A172 (cell line): ENCODE measurements at regions not wholly inside any gene's neighbourhood (a gene's known extent, or its start where the extent isn't known, plus 50 kb on each side); places are given as distances from the start of the nearest gene placed in this dataset.

Experiments used
- DNase-seq: peaks from one replicate; pipeline ENCODE4 v3.0.0-alpha.2; 2015; ENCODE audit warnings: low spot score

DNA sequence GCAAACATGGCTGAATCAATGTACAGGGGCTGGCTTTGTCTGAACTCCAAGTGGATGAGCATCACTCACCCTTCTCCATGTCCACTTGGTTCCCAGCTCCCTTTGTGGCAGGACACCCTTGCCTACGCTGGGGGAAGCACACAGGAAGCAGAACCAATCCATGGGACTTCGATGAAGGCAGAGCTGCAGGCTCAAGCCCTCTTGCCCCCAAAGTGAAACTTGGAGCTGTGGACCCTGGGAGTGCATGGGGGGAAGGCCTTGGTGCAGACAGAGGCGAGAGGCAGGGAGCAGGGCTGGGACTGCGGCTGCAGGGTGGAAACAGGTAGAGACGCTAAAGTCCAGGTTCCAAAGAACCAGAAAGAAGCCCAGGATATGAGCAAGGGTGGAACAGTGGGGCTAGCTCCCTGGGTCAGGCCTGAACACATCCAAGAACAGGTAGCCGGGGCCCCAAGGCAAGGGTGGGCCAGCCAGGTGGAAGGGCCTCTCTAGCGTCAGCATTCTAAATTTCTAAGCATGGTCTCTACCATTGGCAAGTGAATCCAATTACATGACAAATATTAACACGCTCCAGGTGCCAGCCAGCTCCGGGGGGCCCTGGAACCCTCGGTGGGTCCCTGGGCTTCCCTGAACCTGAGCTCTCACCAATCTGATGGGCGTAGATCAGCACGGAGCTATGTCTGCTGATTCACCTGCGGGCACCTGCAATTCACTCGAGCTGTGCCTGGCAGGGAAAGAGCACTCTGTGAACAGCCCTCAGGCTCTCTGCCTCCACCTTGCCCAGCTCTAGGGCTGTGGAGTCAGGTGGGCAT lies 532.8 kb downstream of the BRD1 start:
- DNase-seq: no peak

DNA sequence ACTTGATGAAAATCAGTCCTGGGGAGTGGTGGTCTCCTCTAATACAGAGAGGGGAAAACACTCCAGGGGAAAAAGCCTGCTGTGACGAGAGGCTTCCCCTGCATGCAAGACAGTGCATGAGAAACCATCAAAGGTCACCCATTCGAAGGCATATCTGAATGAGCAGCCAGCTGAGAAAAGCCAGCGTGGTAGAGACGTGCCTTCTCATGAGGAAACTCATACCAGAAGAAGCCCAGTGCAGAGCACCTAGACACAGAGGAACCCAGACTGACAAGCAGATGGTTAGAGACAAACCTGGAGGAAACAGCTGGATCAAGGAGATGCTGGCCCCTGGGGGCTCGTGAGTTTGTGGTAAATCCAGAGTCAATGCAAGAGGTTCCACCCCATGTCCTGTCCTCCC lies 534.8 kb downstream of the BRD1 start:
- DNase-seq: no peak

DNA sequence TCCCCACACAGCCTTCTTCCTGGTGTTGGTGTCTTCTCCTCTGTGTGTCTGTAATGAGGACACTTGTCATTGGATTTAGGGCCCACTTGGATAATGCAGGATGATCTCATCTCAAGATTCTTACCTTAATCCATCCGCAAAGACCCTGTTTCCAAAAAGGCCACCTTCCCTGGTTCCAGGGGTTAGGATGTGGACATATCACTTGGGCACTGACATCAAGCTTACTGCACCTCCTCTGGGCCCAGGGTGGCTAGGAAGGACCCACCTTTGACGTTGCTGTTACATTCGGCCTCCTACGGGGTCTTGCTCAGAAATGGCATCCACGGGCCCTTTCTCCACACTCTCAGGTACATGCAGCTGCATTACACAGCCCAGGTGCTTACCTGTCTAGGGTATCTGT lies 535.9 kb downstream of the BRD1 start:
- DNase-seq: no peak

DNA sequence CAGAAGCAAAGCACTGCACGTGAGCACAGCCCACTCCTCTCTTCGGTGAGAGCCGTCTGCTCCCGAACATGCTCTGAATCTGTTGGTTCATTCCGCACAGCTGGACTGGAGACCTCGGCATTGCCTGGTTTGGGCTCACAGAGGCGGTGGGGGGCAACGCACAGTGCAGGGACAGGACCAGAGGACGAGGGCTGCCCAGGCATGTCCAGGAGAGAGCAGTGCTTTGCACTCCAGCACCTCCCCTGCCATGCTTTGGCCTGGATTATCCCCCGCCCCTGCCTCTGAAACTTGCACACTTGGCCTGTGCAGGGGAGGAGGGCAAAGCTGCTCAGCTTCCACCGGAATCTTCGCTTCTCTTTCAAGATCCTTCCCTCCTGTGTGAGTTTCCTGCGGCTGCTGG lies 536.5 kb downstream of the BRD1 start:
- no peak for DNase-seq

DNA sequence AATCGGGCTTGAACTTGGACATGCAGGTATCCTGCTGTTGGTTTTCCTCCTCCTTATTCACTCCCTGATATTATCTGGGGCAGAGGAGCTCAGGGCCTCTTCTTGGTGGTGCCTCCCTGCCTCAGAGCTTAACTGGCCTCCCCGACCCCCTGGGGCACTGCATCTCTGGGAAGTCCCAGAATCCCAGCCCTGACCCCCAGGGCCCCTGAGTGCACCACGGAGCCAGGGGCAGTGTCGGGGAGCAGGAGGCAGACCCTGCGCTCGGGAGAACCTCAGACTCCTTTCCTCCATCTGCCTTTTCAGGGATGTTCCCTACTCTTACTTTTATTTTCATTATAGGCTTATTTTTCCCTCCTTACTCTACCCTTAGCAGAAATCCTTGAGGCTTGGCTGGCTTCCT lies 537.0 kb downstream of the BRD1 start:
- no peak for DNase-seq

DNA sequence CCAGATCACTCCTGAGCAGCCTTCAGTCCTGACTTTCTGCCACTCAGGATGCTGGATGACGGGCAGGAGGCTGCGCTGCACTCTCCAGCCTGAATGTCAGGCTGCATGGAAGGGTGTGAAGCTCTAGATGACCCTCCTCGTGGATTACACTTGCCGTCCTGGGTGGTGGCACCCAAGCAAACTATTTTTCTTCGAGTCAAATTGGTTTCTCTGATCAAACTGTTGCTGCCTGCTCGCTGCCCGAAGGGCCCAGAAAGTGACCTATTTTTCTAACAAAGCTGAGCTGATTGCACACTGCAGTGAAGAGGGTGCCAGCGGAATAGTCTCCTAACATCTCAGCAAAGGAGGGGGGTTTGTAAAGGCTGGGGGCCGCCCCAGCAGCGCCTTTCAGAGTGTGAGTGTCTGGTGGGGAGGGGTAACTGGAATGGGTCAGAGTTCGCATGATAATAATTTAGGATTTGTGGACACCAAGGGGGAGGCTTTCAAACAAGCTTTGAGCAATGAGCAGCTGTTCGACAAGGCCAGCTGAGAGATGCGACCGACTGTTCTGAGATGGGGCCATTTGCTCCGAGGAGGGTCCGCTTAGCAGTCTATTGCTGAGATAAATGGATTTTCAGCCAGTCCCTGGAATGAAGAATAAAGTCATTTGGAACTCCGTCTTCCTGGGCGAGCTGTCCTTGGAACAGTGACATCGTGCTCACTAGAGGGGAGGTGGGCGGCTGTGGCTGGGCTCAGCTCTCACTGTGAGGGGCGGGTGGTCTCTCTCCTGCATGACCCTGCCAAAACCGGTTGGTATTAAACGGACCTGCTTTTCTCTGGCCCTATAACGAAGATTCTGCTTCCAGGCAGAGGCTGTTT lies 537.6 kb downstream of the BRD1 start:
- no peak for DNase-seq

DNA sequence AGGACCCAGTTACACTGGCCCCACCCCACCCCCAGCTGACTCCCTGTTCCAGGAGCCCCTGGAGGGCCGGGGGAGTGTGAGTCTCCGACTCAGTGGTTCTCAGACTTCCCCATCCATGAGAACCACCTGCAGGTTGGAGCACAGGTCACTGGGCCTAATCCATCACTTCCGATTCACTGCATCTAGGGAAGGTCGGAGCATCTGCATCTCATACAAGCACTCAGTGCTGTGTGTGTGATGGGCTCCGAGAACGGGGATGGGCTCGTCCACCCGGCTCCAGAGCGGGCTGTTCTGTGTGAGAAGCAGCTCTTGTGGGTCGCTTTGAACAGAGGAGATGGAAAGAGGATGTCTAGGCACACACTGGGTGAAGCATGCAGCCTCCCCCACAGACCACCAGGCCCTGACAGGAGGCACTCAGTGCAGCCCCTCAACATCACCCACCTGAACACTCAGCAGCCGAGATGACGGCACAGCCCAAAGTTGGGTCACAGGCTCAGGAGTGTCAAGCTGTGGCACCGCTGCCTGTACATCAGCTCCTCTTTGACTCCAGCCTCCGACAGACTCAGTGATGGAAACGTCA lies 541.4 kb downstream of the BRD1 start:
- no peak for DNase-seq

DNA sequence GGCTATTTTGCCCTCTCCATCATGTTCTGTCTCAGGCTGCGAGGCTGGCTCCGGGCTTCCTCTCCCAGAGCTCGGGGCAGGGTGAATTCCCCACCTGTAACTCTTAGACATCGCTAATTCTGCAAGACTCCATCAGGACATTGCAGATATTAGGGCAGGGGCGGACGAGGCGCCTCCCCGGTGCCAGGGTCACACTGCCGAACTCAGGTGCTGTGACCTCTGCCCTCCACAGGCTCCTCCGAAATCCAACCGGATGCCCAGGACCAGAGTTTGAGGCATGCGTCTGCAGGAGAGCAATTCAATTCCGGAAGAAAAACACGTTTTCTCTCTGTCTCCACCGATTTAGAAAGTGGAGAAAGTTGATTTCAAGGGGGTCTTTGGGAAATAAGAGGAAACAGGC lies 542.7 kb downstream of the BRD1 start:
- DNase-seq: no peak

DNA sequence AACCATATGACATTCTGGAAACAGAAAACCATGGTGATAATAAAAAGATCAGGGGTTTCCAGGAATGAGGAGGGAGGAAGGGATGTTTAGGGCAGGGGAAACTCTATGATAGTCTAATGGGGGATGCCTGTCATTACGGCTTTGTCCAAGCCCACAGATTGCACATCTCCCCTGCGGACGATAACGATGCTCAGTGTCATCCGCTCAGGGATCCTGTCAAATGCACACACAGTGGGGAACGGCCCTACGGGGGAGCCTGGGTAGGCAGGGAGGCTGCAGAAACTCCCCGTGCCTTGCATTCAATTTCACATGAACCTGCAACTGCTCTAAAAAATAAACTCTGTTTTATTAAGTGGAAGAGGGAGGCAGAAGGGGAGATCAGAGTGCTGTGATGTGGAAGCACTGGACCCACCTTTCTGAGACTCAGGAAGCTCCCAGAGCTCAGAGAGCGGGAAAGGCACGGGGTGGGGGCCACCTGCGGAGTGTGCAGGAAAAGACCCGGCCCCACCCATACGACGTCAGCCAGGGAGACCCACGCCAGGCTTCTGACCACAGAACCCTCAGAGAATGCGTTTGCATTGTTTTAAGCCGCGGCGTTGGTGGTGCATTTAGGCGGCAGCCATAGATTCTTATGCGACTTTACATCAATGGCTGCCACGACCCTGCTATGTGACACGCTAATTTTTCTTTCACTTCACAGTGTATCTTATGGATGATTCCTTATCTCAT lies 543.5 kb downstream of the BRD1 start:
- no peak for DNase-seq

DNA sequence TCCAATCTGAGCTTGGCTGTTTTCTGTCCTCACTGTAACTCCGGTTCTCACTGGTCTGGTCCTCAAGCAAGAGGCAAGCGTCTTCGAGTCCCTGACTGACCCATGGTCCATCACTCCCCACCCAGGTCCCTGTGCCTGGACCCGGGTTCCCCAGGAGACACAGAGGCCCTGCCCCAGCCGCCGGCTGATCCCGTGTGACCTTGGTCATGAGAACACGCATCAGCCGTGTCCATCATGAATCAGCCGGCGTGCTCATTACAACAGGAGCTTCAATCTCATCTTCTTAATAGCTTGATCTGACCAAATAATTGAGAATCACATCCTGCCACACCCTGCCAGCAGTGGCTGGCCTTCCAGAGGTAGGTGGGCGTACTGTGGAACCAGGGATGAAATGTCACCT lies 545.1 kb downstream of the BRD1 start:
- no peak for DNase-seq

DNA sequence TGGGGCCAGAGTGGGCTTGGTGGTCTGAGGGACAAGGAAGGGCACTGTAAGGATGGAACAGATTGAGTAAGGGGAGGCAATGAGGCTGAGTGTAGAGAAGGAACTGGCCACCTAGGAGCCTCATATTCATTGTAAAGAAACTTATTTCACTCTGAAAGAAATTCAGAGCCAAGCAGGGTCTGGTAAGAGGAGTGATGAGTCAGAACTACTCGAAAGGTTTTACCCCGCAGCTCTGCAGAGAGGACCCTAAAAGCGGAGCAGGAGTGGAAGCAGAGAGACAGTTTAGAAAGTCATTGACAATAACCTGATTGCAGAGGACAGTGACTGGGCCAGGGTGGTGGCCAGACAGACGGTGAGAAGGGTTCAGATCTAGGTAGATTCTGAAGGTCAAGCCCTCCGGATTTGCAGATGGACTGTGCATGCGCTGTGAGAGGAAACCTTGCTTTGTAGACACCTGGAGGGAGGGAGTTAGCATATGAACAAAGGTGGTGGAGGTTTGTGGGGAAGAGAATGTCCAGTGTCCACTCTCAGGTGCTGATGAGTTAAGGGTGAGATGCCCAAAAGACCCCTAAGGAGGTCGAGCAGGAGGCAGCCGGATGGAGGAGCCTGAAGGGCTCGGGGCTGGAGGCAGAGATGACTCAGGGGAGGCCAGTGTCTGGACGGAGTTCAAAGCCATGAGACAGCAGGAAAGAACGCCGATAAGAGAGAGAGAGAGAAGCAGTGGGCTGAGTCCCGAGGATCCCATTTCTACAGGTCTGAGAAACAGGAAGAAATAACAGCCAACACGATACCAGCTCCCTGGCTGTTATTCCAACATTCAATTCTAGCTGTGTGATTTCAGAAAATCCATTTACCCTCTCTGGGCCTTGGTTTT lies 546.0 kb downstream of the BRD1 start:
- DNase-seq: peak; percentile 68

DNA sequence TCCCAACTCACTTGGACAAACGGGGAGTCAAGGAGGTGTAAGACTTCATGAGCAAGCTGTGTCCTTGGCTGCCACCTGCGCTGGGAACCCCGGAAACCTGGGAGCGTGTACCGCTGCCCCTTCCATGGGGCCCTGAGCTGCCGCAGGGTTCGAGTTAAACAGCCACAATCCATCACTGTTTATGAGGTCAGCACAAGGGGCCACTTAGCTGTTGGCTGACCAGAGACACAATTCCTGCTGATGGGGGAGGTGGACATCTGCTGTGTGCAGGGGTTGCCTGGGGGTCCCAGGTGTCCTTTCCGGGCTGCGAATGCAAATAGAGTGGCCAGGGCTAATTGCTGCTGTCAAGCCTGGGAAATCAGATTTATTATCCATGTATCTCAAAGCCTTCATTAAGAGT lies 549.3 kb downstream of the BRD1 start:
- DNase-seq: no peak

DNA sequence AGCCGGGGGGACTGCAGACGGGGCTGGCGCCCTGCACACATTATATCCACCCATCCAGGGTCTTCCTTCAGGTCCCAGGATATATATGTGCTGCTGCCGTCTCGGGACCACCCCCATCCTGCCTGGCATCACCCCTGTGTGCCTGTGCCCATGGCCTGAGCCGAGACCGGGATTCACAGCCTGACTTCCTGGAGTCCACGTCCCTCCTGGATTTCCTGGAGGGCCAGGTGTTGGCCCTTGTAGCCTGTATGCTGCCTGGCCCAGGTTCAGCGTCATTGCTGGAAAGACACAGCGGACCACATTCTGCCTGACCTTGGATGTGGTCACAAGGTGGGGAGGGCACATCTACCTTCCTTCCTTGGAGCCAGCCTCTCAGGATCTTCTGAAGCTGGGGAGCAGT lies 551.1 kb downstream of the BRD1 start:
- no peak for DNase-seq

DNA sequence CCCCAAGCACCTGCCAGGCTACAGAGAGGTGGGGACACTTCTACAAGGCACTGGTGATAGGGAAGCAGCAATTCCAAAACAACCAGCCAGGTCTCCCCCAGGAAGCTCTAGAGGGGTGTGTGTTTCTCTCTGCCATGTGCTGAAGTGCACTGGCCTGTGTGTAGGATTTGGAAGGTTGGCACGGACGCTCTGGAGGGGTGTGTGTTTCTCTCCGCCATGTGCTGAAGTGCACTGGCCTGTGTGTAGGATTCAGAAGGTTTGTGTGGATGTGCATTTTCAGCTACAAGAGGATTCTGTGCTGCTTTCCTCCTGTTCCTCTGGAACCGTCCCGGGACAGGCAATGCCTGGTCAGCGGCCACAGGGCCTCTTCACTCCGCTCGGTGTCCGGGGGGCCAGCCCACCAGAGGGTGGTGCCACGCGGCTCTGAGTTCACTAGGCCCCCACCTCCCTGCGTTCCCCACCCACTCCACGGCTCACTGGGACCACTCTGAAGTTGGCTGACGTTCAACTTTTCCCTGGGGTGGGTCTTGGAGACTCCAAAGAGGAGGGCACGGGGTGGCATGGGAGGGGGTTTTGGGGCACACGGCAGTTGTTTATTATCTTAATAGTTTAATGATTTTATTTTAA lies 552.8 kb downstream of the BRD1 start:
- no peak for DNase-seq

DNA sequence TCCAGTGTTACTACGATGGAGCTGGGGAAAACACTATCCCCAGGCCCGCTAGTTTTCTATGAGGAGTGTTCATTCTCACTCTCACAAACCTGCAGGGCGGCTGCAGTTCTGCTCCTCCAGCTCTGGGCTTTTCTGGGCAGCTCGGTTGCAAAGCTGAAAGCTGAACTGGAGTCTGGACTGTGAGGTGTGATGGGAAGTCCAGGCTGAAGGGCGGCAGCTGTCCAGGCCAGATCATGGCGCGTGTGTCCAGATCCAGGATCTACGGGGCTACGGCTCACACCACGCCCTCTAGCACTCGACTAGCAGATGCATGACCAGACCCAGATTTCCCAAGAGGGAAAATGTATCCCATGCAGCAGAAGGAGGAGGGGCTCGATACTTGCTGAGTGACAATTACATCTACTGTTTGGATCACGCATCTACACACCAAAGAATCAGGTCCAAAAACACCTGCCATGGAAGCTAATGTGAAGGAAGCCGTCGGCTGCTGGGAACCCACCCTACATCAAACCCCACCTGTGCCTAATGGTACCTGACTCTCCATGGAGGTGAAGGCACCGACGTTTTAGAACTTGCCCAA lies 555.0 kb downstream of the BRD1 start:
- DNase-seq: no peak

DNA sequence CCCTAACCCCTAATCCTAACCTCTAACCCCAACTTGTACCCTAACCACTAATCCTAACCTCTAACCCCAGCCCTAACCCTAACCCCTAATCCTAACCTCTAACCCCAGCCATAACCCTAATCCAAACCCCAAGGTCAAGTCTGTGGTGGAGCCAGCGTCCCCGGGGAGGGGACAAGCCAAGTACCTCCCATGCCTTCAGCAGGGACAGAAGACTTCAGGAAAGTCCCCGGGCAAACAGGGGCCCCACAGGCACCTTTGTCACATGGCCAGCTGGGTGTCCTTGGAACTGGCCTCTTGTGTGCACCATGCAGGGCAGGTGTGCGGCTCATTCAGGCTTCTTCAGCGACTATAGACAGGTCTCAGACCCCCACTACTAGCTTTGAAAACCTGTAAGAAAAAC lies 555.8 kb downstream of the BRD1 start:
- DNase-seq: no peak

DNA sequence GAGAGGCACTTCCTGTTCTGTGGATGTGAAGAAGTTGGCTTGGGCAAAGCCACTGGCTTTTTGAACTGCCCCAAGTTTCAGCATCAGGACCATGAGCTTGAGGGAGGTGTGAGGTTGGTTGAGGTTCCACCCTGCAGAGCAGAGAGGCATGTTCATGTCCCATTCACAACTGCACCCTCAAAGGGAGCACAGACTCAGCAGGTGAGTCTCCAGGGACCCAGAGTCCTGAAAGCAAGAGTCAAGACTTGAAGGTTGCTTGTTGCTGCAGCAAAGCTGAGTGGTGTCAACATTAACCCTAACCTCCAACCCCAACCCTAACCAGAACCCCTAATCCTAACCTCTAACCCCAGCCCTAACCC lies 556.3 kb downstream of the BRD1 start:
- no peak for DNase-seq

DNA sequence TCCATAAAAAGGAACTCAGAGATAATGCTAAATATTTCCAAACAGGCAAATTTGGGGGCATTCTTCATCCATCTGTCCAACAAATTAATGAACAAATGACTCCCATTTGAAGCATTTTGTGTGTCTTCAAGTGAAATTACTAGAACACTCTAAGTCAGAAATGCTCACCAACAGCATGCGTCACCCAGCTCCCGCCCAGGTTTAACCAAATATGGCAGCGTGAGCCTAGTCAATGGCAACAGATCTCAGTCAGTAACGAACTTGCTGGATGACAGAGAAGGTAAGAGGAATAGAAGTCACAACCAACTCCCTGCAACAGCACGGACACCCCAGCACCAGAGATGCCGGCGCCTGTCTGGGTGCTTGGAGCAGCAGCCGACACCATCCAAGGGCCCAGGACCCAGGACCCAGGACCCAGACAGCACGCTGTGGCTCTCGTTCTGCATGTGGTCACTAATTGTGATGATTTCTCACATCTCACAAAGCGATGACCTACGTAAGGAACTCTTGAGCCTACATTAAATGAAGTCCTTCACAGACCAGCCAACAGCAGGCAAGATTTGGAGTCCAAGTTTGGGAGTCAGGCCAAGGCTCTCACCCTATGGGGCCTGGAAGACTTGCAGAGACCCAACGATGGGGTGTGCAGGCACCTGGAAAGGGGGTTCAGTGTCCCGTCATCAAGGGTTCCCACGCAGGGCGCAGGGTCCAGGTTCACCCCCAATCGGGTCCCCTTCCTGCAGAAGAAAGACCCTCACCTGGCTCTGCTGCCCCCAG lies 556.9 kb downstream of the BRD1 start:
- no peak for DNase-seq

DNA sequence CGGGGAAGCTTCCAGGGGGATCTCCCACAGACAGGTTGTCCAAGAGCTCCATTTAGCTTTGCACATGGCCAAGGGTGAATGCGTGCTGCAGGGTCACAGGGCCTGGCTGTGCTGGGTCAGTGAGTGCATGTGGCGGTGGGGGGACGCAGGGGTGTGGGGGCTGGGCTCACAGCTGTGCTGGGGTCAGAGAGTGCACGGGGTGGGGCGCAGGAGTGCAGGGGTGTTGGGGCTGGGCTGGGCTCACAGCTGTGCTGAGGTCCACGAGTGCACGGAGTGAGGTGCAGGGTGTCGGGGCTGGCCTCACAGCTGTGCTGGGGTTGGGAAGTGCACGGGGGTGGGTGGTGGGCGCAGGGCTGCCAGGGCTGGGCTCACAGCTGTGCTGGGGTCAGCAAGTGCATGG lies 557.7 kb downstream of the BRD1 start:
- no peak for DNase-seq

DNA sequence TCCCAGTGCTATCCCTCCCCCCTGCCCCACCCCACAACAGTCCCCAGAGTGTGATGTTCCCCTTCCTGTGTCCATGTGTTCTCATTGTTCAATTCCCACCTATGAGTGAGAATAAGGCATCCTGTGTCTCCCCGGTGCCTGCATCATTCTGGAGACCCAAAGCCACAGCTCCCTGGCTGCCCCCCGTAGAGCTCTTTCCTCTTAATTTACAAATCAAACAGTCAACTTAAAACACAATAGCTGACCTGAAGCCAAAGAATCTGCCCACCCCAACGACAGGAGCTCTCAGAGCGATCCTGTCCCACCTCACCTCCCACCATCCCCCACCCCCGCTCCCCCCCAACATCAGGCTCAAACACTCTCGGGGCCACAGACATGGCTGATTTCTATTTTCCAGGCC lies 558.3 kb downstream of the BRD1 start:
- DNase-seq: no peak
